Fibroblast of lung (primary cell): ENCODE measurements at regions not wholly inside any gene's neighbourhood (a gene's known extent, or its start where the extent isn't known, plus 50 kb on each side); places are given as distances from the start of the nearest gene placed in this dataset.

Experiments
- DNase-seq, 2 donors: peaks; one replicate each; pipeline versions ENCODE4 v3.0.0 to v3.0.0-alpha.2; 2010; ENCODE audit warnings: low read depth in 2 of 2
- H2AFZ ChIP-seq: 2 replicates; pipeline ENCODE4 v1.5.1; 2012; ENCODE audit warnings: low read length, control low read depth, inconsistent platforms
- H3K27ac ChIP-seq: 2 replicates; pipeline ENCODE4 v1.5.1; 2011; ENCODE audit warnings: low read length, control low read depth; ENCODE audit not compliant: insufficient read depth
- H3K27me3 ChIP-seq: 2 replicates; pipeline ENCODE4 v1.5.1; 2011; ENCODE audit warnings: mild to moderate bottlenecking, low read length; ENCODE audit not compliant: control insufficient read depth, insufficient read depth
- H3K36me3 ChIP-seq: 2 replicates; pipeline ENCODE4 v1.5.1; 2011; ENCODE audit warnings: low read length; ENCODE audit not compliant: control insufficient read depth, insufficient read depth
- H3K4me1 ChIP-seq: 2 replicates; pipeline ENCODE4 v1.5.1; 2011; ENCODE audit warnings: low read length; ENCODE audit not compliant: control insufficient read depth, insufficient read depth; ENCODE audit errors: extremely low read depth
- H3K4me2 ChIP-seq: 2 replicates; pipeline ENCODE4 v1.5.1; 2011; ENCODE audit warnings: low read length, control low read depth; ENCODE audit not compliant: insufficient read depth; ENCODE audit errors: extremely low read depth
- H3K4me3 ChIP-seq, 4 experiments: fragments of 200-600 bp in 1 of 4; sonication (generic) in 1 of 4; replicated peaks in 1 of 4; 2 replicates each; pipeline ENCODE4 v1.5.1; 2011 to 2016; ENCODE audit warnings: low read length in 4 of 4, low read depth in 3 of 4, mild to moderate bottlenecking in 3 of 4, control low read depth in 2 of 4, inconsistent platforms in 1 of 4, mixed read lengths in 1 of 4; ENCODE audit not compliant: insufficient read depth in 1 of 4; ENCODE audit errors: control extremely low read depth in 1 of 4
- H3K79me2 ChIP-seq: 2 replicates; pipeline ENCODE4 v1.5.1; 2012; ENCODE audit warnings: mild to moderate bottlenecking, low read length, inconsistent platforms; ENCODE audit not compliant: control insufficient read depth, insufficient read depth
- H3K9ac ChIP-seq: 2 replicates; pipeline ENCODE4 v1.5.1; 2011; ENCODE audit warnings: mild to moderate bottlenecking, low read length, control low read depth; ENCODE audit not compliant: insufficient read depth
- H3K9me3 ChIP-seq: 2 replicates; pipeline ENCODE4 v1.5.1; 2012; ENCODE audit warnings: low read depth, low read length; ENCODE audit not compliant: control insufficient read depth, insufficient read depth
- H4K20me1 ChIP-seq: 2 replicates; pipeline ENCODE4 v1.5.1; 2011; ENCODE audit warnings: low read length; ENCODE audit not compliant: control insufficient read depth, insufficient read depth; ENCODE audit errors: extremely low read depth
- EZH2 ChIP-seq: IDR thresholded peaks from 2 replicates; pipeline ENCODE4 v1.5.1; 2012; ENCODE audit warnings: low read length, control low read depth, mild to moderate bottlenecking; ENCODE audit errors: missing control alignments
- TF ChIP-seq, protein P1 (sequence below), 2 donors: IDR thresholded peaks in 1 of 2; conservative IDR thresholded peaks in 1 of 2; 1 replicate in 1 of 2; 2 replicates in 1 of 2; pipeline ENCODE4 v1.5.1; 2011 to 2012; ENCODE audit warnings: low read length in 2 of 2, control low read depth in 1 of 2, inconsistent platforms in 1 of 2, low read depth in 1 of 2, mild to moderate bottlenecking in 1 of 2

DNA sequence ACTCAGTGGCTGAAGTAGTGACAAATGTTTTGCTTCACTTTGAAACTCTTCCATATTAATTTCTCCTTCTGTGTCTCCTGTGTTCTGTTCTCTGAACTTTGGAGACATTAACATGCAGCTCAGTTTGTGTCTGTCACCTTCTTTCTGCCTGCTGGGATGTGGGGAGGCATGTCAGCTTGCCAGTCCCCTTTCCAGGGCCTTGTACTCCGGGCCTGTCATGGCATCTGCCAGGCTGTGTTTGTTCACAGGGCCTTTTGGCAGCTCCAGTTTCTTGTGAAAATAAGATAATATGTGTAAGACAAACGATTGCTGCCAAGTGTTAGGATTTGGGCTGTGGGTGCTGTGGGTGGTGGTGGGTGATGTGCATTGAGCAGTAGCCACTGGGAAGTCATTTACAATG, 76.1 kb upstream of the ELMO1 start:
- no peaks in the 10 kb centered on the region for H3K79me2 ChIP-seq
- no peak for TF ChIP-seq EZH2
- TF ChIP-seq, protein P1, sequence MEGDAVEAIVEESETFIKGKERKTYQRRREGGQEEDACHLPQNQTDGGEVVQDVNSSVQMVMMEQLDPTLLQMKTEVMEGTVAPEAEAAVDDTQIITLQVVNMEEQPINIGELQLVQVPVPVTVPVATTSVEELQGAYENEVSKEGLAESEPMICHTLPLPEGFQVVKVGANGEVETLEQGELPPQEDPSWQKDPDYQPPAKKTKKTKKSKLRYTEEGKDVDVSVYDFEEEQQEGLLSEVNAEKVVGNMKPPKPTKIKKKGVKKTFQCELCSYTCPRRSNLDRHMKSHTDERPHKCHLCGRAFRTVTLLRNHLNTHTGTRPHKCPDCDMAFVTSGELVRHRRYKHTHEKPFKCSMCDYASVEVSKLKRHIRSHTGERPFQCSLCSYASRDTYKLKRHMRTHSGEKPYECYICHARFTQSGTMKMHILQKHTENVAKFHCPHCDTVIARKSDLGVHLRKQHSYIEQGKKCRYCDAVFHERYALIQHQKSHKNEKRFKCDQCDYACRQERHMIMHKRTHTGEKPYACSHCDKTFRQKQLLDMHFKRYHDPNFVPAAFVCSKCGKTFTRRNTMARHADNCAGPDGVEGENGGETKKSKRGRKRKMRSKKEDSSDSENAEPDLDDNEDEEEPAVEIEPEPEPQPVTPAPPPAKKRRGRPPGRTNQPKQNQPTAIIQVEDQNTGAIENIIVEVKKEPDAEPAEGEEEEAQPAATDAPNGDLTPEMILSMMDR (conservative IDR thresholded peaks at IDR 0.05 in 1 of 2, IDR thresholded peaks at IDR 0.05 in 1 of 2; ENCODE audit: low read depth in 1 of 2, low read length in 2 of 2), result no peak
- H2AFZ ChIP-seq, result no peak overlapping the region

GRCh38 chr7:37526623-37527022, 78.0 kb upstream of the ELMO1 start:
- Histone ChIP-seq H3K4me2 (no peak overlapping the region), H3K9me3 (no peaks in the 10 kb centered on the region), H4K20me1 (no peaks in the 10 kb centered on the region), H3K4me1 (no peaks in the 10 kb centered on the region), H3K79me2 (no peaks in the 10 kb centered on the region), H3K36me3 (no peaks in the 10 kb centered on the region), H2AFZ (no peak overlapping the region), H3K27me3 (no peaks in the 10 kb centered on the region), H3K4me3 (no peak overlapping the region), H3K27ac (no peak overlapping the region), H3K9ac (no peak overlapping the region)
- DNase-seq, result no peak
- no peak for TF ChIP-seq EZH2
- TF ChIP-seq, protein P1 (conservative IDR thresholded peaks at IDR 0.05 in 1 of 2, IDR thresholded peaks at IDR 0.05 in 1 of 2; ENCODE audit: low read depth in 1 of 2, low read length in 2 of 2), result no peak

More for the DNA sequence above, 76.1 kb upstream of the ELMO1 start:
- Histone ChIP-seq H4K20me1 (no peaks in the 10 kb centered on the region), H3K27ac (no peak overlapping the region), H3K9me3 (no peaks in the 10 kb centered on the region), H3K4me2 (no peak overlapping the region), H3K36me3 (no peaks in the 10 kb centered on the region), H3K27me3 (no peaks in the 10 kb centered on the region), H3K4me1 (no peaks in the 10 kb centered on the region), H3K9ac (no peak overlapping the region), H3K4me3 (no peak overlapping the region)
- no peak for DNase-seq

DNA sequence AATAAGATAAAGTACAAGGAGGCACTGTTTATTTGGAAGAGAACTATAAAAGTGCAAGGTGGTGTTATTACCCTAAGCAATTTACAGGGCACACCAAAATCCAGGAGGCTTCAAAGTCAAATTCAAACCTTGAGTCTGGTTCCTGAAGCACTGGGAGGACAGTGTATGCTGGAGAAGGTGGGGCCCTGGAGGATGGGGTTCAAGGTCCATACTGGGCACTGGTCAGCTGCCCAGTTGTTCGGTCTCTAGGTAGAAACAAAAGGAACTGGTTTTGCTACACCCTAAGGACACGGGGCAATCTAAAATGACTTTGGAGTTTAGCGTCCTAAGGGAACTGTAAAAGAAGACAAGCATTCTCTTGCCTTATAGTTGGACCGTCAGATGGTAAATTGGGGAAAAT, 78.4 kb upstream of the ELMO1 start:
- no peak overlapping the region for H3K27ac ChIP-seq
- no peak overlapping the region for H3K4me3 ChIP-seq
- no peaks in the 10 kb centered on the region for H3K79me2 ChIP-seq
- H3K4me1 ChIP-seq, result no peaks in the 10 kb centered on the region
- H3K4me2 ChIP-seq, result no peak overlapping the region
- no peaks in the 10 kb centered on the region for H3K27me3 ChIP-seq
- no peak for DNase-seq
- no peak overlapping the region for H3K9ac ChIP-seq
- no peaks in the 10 kb centered on the region for H3K36me3 ChIP-seq
- H4K20me1 ChIP-seq, result no peaks in the 10 kb centered on the region
- TF ChIP-seq, protein P1 (conservative IDR thresholded peaks at IDR 0.05 in 1 of 2, IDR thresholded peaks at IDR 0.05 in 1 of 2; ENCODE audit: low read depth in 1 of 2, low read length in 2 of 2), result no peak
- TF ChIP-seq EZH2, result no peak
- H3K9me3 ChIP-seq, result no peaks in the 10 kb centered on the region
- H2AFZ ChIP-seq, result no peak overlapping the region
